ENCODE measurements at regions not wholly inside any gene's neighbourhood (a gene's known extent, or its start where the extent isn't known, plus 50 kb on each side); places are given as distances from the start of the nearest gene placed in this dataset.

DNA sequence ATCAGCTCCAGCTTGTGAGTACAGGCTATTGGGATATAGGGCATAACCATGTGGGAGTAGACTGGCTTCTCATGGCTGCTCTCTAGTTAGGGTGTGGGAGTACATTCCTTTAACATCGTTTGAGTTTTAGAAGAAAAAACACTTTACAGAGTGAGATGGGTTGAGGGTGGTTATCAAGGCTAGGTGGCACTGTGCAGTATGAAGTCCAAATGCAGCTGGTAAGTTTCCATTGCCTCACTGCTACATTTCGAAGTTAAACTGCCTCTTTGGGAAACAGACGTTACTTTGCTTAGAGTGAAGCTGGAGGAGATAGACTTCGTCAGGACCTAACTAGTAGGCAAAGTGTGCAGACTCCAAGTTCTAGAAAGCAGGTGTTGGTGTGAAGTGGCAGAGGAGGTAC, 192.4 kb downstream of the SQOR start:
- TF ChIP-seq, protein P1, sequence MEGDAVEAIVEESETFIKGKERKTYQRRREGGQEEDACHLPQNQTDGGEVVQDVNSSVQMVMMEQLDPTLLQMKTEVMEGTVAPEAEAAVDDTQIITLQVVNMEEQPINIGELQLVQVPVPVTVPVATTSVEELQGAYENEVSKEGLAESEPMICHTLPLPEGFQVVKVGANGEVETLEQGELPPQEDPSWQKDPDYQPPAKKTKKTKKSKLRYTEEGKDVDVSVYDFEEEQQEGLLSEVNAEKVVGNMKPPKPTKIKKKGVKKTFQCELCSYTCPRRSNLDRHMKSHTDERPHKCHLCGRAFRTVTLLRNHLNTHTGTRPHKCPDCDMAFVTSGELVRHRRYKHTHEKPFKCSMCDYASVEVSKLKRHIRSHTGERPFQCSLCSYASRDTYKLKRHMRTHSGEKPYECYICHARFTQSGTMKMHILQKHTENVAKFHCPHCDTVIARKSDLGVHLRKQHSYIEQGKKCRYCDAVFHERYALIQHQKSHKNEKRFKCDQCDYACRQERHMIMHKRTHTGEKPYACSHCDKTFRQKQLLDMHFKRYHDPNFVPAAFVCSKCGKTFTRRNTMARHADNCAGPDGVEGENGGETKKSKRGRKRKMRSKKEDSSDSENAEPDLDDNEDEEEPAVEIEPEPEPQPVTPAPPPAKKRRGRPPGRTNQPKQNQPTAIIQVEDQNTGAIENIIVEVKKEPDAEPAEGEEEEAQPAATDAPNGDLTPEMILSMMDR (IDR thresholded peaks at IDR 0.05), result no peak
- TF ChIP-seq ZFX (IDR thresholded peaks at IDR 0.05; ENCODE audit: borderline replicate concordance), result no peak
